Brain pericyte (primary cell): ENCODE measurements at regions not wholly inside any gene's neighbourhood (a gene's known extent, or its start where the extent isn't known, plus 50 kb on each side); places are given as distances from the start of the nearest gene placed in this dataset.

ENCODE experiments used
- DNase-seq: peaks from one replicate; pipeline ENCODE4 v3.0.0-alpha.2; 2012; ENCODE audit warnings: low read depth, low spot score

DNA sequence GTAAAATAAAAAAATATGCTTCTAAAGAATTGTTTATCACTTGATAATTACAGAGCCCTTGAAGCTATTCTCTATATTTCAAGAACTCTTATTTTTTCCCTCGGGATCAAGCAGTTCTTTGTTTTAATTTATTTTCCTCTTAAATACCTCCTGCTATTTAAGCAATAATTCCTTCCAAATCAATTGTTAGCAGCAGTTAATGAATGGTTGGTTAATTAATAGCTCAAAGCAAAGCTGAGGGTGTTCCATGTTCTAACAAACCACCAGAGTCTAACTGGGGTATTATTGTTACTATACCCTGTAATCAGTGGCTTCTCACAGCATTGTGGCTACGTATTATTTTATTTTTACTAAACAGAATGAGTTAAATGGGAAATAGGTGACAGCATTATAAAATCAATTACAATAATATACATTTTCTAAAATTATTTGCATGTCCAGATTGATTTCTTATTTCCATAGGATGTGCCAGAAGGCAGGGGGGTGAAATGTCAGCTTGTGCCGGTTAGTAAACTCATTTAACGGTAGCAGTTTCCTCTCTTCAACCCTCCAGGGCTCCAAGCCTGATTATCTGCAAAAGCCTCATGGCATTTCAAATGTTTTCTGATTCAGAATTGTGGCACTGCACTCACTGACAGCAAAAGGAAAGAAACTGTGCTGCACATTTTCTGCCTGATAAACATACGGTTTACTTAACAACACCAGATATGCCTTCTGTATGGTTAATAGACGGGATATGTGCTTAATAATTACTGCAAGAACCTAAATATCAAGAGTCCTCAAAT lies 286.9 kb upstream of the EMCN start:
- no peak for DNase-seq

DNA sequence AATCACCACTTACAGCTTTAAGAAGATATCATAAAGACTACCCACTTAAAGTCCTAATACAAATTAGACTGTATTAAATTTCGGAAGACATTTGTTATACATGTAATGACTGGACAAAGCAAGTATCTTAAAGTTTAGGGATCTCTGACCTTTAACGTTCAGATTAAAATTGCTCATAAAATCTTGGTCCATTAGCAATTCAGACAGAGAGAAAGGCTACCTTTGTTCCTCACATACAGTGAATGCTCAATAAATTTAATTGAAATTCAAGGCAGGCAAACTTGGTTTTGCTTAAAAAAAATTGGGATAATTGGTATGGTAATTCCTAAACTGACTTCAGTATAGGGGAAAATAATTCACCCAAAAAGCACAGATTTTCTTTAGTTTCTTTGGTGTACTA lies 285.9 kb upstream of the EMCN start:
- no peak for DNase-seq

DNA sequence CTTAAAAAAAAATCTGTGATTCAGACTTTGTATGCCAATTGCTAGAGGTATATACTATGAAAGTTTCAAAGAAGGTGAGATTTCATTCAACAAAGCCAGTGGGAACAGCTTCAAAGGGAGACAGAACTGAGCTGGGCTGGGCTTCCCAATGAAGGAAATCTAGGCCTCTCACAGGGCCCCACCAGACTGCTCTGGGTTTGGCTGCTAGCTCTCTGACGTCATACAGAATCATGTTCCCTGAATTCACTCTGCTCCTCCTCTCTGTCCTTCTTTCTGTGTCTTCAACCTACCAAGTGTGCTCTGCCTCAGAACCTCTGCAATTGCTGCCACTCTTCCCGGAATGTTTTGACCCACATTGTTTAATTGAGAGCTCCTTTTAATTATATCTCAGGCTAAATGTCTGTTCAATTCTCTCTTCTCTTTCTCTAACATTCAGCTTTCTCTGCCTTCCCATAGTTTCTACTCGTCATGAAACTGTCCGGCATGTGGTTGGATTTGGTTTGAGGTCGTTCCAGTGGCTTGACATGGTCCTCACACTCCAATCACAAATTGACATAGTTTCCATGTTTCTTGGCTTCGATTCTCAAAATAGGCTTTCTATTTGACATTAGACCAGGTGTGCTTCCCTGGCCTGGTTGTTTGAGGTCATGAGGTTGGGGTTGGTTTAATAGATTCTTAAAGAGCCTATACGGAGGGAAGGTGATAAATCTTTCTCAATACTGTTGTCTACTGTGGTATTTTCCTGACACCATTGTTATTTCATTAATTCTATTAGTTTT lies 282.1 kb upstream of the EMCN start:
- no peak for DNase-seq

DNA sequence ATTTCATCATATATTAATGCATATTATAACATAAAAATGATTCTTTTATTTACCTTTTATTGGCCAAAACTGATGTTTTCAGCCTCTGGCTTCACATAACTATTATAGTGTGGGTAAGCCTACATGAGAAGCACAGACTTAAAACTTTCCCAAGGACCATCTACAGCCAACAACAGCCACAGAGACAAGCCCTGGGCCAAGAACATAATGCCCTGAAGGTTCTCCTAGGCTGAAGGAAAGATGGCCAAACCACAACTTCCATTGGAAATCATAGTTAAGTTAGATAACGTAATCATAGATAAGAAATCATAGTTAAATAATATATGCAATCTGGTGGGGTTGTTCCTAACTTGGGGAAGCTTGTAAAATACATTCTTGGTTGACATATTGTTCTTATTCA lies 280.0 kb upstream of the EMCN start:
- DNase-seq, result no peak

DNA sequence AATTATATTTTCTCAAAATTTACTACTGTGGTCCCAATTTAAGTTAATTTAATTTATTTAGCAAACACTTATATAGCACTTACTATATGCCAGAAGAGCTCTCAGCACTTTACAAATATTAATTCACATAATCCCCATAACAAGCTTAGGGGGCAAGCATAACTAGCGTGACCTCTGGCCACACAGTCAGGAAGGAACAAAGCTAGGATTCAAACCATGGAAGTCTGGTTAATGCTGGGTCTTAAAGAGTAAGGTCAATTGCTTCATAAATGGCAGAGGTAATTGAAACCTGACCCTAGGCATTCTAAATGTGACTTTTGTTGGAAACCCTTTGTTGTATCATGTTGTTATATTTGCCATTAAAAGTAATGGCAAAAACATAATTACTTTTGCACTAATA lies 279.5 kb upstream of the EMCN start:
- no peak for DNase-seq

DNA sequence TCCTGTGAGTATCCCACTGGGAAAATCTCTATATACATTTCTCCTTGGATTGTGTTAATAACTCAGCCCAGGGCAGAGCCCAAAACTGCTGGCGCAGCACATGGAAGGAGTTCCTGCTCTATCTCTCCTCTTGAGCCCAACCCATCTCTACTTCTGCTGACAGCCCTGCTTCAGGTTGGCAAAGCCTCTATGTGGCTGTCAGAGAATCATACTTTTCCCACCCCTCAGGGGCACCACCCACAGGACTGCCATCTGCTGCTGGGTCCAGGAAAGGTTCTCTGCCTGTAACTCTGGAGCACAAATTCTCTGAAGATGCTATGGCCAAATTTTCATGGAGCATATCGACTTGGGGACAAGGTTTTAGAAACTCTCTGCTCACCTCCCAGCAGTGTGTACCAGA lies 278.5 kb upstream of the EMCN start:
- DNase-seq, result no peak

DNA sequence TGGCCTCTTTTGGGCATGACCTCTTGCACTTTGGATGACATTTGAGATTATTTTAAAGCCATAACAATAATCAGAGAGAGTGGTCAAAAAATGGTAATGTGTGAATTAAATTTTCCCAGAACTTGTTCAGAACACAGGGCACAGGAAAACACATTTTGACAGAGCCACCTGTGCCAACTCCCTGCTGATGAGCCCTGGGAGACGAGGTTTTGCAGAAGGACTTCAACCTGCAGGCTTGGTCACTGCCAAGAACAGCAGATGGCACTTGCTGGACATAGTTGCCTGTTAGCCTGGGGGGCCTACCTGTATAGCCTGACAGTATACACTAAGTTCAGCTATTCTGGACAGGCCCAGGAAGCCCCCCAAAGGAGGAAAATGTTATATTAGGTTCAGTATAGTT lies 277.8 kb upstream of the EMCN start:
- no peak for DNase-seq

DNA sequence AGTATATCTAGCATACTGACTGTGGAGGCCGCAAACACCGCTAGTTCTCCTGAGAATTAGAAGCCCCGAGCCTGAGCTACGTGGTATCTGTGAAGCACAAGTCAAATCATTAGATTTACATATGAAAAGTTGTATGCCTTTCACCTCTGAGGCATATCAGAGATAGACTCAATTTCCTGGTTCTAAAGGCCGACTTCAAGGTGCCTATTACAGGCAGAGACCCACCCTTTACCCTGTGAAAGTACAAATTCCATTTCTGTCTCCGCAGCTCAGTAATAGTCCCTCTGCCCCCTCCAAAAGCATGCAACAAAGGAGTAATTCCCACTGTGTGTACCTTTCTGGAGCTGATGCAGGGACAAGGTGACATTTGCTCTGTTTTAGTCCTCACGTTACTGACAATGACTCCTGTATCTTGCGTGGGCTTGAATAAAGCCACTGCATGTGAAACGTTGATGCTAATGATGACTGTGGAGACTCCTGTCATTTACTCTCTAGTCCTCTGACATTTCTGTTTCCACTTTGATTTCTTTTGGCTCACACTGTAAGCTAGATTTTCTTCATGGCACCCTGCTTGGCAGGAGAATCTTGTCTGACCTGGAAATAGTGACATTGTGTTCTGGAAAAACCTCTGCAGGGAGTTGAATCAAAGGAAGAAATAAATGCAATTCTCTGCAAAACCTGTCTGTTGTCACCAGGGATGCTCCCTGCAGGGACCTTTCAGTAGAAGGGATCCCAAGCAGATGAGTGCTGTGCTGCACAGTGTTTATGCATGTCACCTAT lies 273.2 kb upstream of the EMCN start:
- no peak for DNase-seq

DNA sequence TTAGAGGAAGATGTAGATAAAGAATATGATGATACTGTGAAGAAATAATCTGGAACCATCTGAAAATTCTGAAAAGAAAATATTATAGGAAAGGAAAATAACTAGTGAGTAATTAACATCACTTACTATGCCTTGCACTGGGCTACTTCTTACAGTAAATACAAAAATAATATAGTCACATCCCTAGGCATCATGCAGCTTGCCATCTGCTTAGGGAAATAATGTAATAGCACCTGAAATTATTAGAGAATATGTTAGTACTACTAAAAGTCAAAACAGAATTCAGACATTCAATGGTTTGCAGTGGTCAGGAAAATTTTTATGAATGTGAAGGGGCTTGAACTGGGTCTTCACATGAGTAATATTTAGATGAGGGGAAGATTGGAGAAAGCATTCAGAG lies 272.2 kb upstream of the EMCN start:
- no peak for DNase-seq

DNA sequence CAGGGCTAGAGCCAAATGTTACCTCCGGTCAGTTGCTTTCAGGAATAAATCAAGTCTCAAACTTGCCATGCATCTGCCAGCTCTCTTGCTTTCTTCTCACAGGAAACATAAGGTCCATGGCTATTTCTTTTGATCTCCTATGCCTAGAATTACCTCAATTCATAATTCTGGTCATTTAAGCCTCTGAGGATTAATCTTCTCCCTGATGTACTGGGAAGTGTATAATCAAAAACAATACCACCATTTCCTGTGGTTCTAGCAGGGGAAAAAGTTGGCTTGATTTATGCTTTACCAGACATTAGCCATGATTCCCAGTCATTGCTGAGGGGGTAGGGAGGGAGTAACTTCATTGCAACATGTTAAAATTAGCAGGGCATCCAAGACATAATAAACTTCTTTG lies 268.7 kb upstream of the EMCN start:
- no peak for DNase-seq

DNA sequence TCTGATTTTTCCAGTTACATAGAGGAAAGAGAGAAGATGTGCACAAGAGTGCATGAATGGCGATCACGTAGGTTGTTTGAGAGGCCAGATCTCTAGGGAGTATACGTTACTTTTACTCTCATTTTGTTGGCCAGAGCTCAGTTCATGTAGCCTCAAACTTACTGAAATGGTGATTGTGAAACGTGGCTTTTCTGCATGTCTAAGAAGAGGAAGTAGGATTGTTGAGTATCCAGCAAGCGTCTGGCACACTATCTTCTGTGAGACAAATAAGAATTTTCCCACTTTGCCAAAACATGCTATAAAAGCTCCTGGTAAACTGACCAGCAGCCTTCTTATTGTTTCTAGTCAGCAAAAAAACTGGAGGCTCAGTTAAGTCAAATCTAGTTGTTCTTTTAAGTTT lies 264.5 kb upstream of the EMCN start:
- no peak for DNase-seq

DNA sequence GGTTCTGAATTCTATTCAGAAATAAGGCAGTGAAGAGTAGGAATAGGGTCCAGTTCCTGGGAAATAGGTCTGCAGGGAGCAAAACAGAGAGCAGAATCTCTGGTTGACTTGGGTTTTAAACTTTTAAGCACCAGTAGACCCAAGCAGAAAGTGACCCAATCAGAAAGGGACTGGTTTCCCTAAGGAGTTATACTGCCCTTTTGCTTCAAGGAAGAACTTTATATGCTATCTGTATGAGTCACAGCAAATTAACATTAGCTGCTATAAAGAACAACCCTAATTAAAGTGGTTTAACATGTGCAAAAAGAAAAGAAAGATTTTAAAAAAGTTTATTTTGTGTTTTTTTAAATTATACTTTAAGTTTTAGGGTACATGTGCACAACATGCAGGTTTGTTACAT lies 263.6 kb upstream of the EMCN start:
- DNase-seq, result no peak

DNA sequence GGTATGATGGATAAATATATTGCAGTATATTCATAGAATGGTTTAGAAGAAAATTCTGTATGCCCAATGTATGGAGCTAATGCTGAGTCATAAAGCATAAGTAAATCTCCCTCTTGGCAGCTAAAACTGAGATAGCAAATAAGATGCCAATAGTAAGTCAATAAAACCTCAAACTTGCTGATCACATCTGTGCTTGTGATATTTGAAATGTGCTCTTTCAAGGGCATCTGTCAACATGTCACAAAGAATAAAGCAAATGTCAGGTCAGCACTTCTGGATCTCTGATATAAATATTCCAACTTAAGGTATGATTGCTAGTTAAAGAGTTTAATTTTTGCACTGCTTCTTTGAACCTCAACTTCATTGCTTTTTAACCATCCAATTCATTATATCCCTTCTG lies 262.3 kb upstream of the EMCN start:
- DNase-seq, result no peak

DNA sequence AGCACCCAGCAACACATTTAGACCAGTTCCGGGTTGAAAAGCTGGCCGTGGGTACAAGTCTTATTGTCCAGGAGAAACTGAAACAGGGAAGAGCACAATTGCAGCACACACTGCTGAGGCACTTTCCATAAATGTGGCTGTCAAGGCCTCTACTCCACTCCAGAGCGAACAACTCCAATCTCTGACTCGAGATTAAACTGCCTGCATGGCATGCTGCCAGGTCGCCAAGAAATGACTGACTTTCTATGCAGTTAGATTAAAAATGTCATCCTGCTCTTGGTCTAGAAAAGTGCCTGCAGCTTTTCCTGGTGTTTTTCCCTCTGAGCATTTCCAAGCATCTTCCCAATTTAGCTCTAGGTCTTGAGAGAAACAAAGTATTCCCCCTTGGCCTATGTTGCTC lies 260.6 kb upstream of the EMCN start:
- no peak for DNase-seq

DNA sequence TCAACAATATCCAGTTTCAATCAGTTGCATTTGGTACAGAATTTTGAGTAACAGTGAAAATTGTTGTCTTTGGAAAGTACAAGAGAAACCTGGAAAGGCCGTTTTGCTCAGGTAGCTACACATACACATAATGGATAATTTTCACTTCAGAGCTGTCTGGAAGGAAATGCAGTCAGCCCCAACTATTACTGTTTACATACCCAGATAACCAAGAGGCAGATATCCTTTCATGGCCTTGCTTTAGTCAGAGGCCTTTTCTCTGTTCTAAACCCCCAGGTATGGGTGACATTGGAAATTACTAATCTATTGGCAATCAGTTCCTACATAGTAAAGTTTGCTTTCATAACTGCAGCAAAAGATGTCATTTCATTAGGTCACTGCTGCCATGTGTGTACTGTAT lies 244.9 kb upstream of the EMCN start:
- DNase-seq, result no peak

DNA sequence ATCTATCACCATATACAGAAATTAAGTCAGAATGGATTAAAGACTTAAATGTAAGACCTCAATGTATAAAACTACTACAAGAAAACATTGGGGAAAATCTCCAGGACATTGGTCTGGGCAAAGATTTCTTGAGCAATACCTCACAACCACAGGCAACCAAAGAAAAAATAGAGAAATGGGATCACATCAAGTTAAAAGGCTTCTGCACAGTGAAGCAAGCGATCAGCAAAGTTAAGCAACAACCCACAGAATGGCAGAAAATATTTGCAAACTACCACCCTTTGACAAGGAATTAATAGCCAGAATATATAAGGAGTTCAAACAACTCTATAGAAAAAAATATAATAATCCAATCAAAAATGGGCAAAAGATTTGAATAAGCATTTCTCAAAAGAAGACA lies 236.9 kb upstream of the EMCN start:
- no peak for DNase-seq

DNA sequence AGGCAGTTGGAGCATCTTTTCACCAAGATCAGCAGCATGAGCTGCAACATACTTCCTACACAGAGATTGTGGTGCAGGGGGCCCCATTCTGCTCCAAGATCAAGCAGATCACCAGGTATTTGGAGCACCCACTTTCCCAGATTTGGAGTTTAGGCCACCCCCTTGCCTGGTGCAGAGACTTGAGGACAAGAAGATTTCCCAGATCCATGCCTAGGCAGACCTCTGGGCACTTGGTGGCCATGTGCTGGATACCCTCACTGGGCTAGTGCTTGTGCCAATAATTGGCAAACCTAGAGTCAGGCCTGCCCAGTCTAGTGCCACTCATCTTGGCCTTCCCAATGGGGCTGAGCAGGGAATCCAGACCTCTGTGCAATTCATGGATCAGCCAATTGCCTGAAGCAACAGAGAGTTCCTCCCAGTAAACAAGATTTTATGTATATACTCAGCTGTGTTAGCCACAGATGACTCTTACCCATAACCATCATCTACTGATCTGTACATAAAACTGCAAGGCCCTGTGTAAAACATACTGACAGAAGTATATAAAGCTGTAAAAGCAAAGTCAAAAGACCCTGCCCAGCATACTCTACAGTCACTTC lies 228.4 kb upstream of the EMCN start:
- no peak for DNase-seq

DNA sequence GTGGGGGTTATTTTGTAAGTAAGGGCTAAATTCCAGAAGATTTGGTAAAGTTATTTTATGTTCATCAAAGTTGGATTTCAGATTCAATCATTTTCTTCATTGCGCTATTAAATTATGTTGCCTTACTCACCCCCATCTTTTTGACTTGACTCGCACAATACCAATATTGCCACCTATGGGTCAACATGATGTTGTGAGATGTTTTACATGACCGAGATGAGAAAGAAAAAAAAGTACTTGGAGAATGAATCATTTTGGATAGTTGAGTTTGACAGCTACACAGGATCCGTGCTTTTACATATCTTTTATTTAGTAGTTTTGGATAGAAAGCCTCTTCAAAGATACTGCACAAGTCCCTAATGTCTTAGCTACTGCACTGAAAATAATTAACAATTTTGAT lies 224.2 kb upstream of the EMCN start:
- peak; percentile 18 for DNase-seq

DNA sequence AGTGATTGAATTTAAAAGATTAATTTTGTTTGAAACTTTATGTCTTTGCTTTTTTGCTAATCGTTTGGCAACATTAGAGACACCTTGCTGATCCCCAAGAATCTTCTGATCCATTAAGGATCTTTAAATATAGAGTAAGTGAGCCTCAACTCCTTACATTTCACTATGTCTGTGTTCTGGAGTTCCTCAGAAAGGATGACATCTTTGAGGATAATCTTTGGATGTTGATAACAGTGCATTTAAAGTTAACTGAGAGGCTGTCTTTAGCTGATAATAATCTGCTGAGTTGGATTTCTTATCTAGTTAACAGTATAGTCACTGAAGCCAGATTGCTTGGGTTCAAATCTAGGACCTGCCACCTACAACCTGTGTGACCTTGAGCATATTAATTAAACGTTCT lies 221.6 kb upstream of the EMCN start:
- no peak for DNase-seq

DNA sequence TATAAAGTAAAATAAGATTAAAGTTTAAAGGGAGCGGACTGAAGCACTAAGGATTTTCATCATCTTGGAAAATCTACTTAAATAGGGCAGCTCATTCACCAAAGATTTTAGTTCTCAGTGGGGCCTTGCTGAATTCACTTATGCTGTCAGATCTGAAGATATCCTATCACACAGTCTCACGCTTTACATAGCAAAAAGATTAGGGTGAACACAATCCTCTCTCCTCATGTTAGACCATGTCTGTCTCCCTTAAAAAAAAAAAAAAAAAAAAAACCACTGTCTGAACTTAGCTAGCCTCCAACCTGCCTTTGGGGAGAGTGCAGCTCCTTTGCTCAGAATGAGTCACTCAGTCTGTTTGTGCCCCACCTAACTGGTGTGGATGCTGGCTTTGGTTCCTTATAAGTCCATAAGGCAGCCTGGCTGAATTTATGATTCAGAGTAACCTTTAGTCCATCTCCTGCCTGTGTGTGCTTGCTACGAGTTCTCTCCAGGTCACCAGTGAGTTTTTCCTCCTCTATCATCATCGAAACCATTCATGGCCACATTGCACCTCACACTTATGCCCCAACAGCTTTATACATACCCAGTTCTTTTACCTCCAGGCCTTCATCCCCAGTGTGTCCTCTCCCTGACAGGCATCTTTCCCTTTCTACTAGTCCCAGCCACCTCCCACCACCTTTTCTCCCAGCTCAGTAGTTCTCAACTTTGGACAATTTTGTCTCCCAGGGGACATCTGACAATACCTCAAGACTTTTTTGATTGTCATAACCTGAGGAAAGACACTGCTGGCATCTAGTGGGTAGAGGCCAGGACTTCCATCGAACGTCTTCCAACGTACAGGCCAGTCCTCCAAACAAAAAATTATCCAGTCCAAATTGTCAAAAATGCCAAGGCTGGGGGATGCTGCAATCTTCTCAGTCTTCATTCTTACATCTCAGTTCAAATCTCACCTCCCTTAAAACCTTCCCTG lies 220.7 kb upstream of the EMCN start:
- DNase-seq, result no peak
